Omental fat pad (tissue), 3 donors: ENCODE measurements at regions not wholly inside any gene's neighbourhood (a gene's known extent, or its start where the extent isn't known, plus 50 kb on each side); places are given as distances from the start of the nearest gene placed in this dataset.

ENCODE experiments used
- ATAC-seq: fragments of 150-250 bp; one replicate; pipeline ENCODE4 v1.9.1; 2016; ENCODE audit warnings: mild to moderate bottlenecking, moderate library complexity; ENCODE audit not compliant: low FRiP score
- DNase-seq: peaks from one replicate; pipeline ENCODE4 v3.0.0-alpha.2; 2019; ENCODE audit warnings: low spot score
- CTCF ChIP-seq, 3 donors: fragments of 450-650 bp; IDR thresholded peaks; one replicate each; pipeline ENCODE4 v1.5.1; 2016 to 2017; ENCODE audit warnings: antibody characterized with exemption in 3 of 3, mild to moderate bottlenecking in 3 of 3, moderate library complexity in 2 of 3

DNA sequence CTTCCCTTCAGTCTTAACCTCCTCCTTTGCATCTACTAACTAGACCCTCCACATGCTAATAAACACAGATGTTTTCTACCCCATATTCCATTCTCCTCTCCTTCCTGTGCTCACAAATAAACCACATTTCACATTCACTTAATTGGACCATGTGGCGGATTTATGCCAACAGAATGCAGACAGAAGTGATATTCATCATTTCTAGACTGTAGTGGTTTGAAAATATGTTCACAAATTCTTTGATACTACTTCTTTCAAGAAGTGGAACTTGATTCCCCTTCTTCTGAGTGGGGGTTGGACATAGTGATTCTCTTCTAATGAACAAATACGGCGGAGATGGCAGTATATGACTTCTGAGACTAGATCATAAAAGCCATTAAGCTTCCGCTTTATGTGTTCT, 73.5 kb upstream of the SPTBN1 start:
- no peak for TF ChIP-seq CTCF (IDR thresholded peaks at IDR 0.05)
- DNase-seq, result no peak
- ATAC-seq, result no peak

DNA sequence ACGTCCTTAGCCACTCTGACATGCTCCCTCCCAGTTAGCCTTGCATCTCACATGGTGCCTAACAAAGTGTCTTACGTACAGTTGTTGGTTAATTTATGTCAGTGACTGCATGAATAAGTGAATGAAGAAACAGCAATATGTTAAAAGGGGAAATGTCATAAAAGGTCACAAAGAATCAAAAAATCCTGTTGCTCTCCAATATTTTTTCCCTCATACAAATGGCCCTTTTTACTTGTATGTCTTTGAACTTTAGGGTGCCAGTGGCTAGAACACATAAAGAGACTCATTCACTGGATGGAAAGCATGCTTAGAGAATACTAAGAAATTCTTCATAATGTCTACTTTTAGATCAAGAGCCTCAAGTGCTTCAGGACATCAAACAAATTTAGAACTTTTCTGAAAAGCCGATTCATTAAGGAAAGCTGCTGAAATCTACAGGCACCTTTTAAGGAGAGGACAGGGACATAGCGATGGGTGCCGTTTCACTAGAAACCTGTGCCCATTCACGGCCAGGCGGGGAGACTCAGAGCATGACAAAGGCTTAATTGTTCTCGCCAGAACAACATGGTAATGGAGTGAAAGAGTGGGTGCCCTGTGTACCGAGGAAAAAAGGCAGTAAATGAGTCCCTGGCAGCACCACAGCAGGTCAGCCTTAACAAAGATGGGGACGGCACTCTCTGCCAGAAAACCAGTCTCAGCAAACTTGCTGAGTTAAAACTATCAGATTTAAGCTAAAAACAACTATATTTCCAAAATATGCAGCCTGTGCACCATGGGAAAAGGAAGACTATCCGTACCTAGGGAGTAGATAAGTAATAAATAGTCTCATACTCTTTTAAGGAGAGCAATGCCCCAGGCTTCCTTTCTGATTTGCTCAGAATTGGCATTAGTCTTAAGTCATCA, 71.6 kb upstream of the SPTBN1 start:
- DNase-seq, result no peak
- TF ChIP-seq CTCF (IDR thresholded peaks at IDR 0.05), result no peak
- ATAC-seq, result no peak

DNA sequence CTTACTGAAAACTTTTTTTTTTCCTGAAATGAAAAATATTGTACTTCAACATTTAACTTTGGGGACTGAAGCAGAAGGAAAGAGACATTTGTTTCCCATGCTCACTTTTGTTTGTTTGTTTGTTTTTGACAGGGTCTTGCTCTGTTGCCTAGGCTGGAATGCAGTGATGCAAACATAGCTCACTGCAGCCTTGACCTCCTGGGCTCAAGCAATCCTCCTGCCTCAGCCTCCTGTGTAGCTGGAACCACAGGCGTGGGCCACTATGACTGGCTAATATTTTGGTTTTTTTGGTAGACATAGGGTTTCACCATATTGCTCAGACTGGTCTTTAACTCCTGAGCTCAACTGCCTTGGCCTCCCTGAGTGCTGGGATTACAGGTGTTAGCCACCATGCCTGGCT, 70.9 kb upstream of the SPTBN1 start:
- no peak for TF ChIP-seq CTCF (IDR thresholded peaks at IDR 0.05)
- ATAC-seq (no peak), DNase-seq (no peak)

GRCh38 chr2:54386585-54386984, 69.5 kb upstream of the SPTBN1 start:
- TF ChIP-seq CTCF (IDR thresholded peaks at IDR 0.05), result no peak
- DNase-seq, result no peak
- no peak for ATAC-seq

DNA sequence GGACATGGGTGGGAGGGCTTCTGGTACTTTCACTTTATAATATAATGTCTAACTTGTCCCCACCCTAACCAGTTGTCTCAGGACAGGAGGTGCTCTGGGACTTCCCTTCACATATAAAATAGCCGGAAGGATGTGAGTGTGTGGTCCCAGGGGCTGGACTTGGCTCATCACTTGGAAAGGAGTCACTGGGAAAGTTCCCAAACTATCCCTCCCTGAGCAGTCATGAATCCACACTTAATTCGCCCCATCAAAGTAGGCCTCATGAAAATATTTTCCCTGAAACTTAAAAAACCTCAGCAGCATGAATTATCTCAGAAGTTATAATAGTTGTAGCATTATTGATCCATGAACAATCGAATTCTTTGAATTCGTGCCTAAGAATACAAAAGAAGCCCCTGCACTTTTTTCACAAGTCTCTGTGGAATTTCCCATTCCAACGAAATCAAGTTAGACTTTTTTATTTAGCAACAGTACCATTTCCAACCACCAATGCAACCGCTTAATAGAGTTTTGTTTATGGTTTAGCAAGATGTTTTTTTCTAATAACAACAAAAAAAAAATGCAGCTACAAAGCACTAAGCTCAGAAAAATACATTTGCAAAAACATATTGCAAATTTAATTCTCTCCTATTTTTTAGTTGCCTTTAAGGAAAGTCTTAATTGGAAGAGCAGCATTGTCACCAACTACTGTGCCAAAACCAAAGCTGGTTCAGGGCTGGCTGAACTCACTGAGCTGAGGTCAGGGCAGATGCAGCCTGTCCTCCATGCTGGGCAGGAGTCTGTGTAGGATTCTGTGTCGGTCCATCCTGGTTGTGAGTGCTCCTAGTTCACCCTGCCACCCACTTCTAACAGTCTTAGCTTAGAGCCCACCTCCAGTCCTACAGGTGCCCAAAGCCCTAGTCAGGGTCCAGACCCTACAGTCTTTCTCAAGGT, 68.8 kb upstream of the SPTBN1 start:
- DNase-seq (no peak), ATAC-seq (peak; percentile 57)
- TF ChIP-seq CTCF (IDR thresholded peaks at IDR 0.05), result no peak

GRCh38 chr2:54388076-54388475, 68.1 kb upstream of the SPTBN1 start:
- DNase-seq (no peak), ATAC-seq (no peak)
- no peak for TF ChIP-seq CTCF (IDR thresholded peaks at IDR 0.05)
